ENCODE measurements at regions not wholly inside any gene's neighbourhood (a gene's known extent, or its start where the extent isn't known, plus 50 kb on each side); places are given as distances from the start of the nearest gene placed in this dataset.

- ATAC-seq (ENCODE audit: low FRiP score in 2 of 2): no peak
- WGBS, 2 donors: 77 to 82% methylated on average over 3 of the region's 3 CpGs
- TF ChIP-seq EP300 (IDR thresholded peaks at IDR 0.05) (no peak), POLR2A (IDR thresholded peaks at IDR 0.05) (no peak), CTCF (IDR thresholded peaks at IDR 0.05) (no peak), POLR2AphosphoS5 (IDR thresholded peaks at IDR 0.05) (no peak)
Measured at GRCh38 chr3:18033581-18034108, 291.2 kb upstream of the TBC1D5 start.

GRCh38 chr3:18030371-18030870 lies 288.0 kb upstream of the TBC1D5 start:
- Histone ChIP-seq H3K4me3 (no peak overlapping the region), H3K27me3 (no peaks in the 10 kb centered on the region), H3K27ac (no peak overlapping the region), H3K36me3 (no peaks in the 10 kb centered on the region), H3K9me3 (no peaks in the 10 kb centered on the region), H3K4me1 (no peaks in the 10 kb centered on the region)
- TF ChIP-seq POLR2A (IDR thresholded peaks at IDR 0.05) (no peak), POLR2AphosphoS5 (IDR thresholded peaks at IDR 0.05) (no peak), EP300 (IDR thresholded peaks at IDR 0.05) (no peak), CTCF (IDR thresholded peaks at IDR 0.05) (no peak)
- no peak for DNase-seq
- WGBS, 2 donors: 88 to 92% methylated on average over 8 of the region's 8 CpGs
- ATAC-seq (ENCODE audit: low FRiP score in 2 of 2): no peak

More at GRCh38 chr3:18033581-18034108, 291.2 kb upstream of the TBC1D5 start:
- no peaks in the 10 kb centered on the region for H3K36me3 ChIP-seq
- no peaks in the 10 kb centered on the region for H3K4me1 ChIP-seq
- no peak overlapping the region for H3K27ac ChIP-seq
- no peak overlapping the region for H3K4me3 ChIP-seq
- no peaks in the 10 kb centered on the region for H3K27me3 ChIP-seq
- no peaks in the 10 kb centered on the region for H3K9me3 ChIP-seq
- DNase-seq: no peak

- TF ChIP-seq CTCF (IDR thresholded peaks at IDR 0.05) (no peak), POLR2AphosphoS5 (IDR thresholded peaks at IDR 0.05) (no peak), EP300 (IDR thresholded peaks at IDR 0.05) (no peak), POLR2A (IDR thresholded peaks at IDR 0.05) (no peak)
- no peaks in the 10 kb centered on the region for H3K9me3 ChIP-seq
- no peak overlapping the region for H3K4me3 ChIP-seq
- no peak for DNase-seq
- no peak for ATAC-seq (ENCODE audit: low FRiP score in 2 of 2)
- WGBS, 2 donors: 82 to 83% methylated on average over 9 of the region's 9 CpGs
- H3K27me3 ChIP-seq: no peaks in the 10 kb centered on the region
- no peak overlapping the region for H3K27ac ChIP-seq
- H3K4me1 ChIP-seq: no peaks in the 10 kb centered on the region
- H3K36me3 ChIP-seq: no peaks in the 10 kb centered on the region
Measured at GRCh38 chr3:18027161-18027939, 284.9 kb upstream of the TBC1D5 start.

GRCh38 chr3:18024715-18025114 lies 282.3 kb upstream of the TBC1D5 start:
- Histone ChIP-seq H3K4me3 (no peak overlapping the region), H3K4me1 (no peaks in the 10 kb centered on the region), H3K27me3 (no peaks in the 10 kb centered on the region), H3K9me3 (no peaks in the 10 kb centered on the region), H3K27ac (no peak overlapping the region), H3K36me3 (no peaks in the 10 kb centered on the region)
- DNase-seq: no peak
- no peak for ATAC-seq (ENCODE audit: low FRiP score in 2 of 2)
- WGBS, 2 donors: 81 to 88% methylated on average over 3 of the region's 3 CpGs
- TF ChIP-seq POLR2AphosphoS5 (IDR thresholded peaks at IDR 0.05): no peak
- no peak for TF ChIP-seq EP300 (IDR thresholded peaks at IDR 0.05)
- no peak for TF ChIP-seq POLR2A (IDR thresholded peaks at IDR 0.05)
- TF ChIP-seq CTCF (IDR thresholded peaks at IDR 0.05): no peak

- DNase-seq (no peak), ATAC-seq (ENCODE audit: low FRiP score in 2 of 2) (no peak)
- Histone ChIP-seq H3K4me1 (no peaks in the 10 kb centered on the region), H3K27me3 (no peaks in the 10 kb centered on the region), H3K9me3 (no peaks in the 10 kb centered on the region), H3K36me3 (no peaks in the 10 kb centered on the region), H3K4me3 (no peak overlapping the region), H3K27ac (no peak overlapping the region)
- WGBS, 2 donors: 44 to 55% methylated on average over 4 of the region's 4 CpGs
- TF ChIP-seq CTCF (IDR thresholded peaks at IDR 0.05) (no peak), POLR2AphosphoS5 (IDR thresholded peaks at IDR 0.05) (no peak)
Measured at GRCh38 chr3:18019161-18019495, 276.7 kb upstream of the TBC1D5 start.
